ENCODE measurements at regions not wholly inside any gene's neighbourhood (a gene's known extent, or its start where the extent isn't known, plus 50 kb on each side); places are given as distances from the start of the nearest gene placed in this dataset.

DNA sequence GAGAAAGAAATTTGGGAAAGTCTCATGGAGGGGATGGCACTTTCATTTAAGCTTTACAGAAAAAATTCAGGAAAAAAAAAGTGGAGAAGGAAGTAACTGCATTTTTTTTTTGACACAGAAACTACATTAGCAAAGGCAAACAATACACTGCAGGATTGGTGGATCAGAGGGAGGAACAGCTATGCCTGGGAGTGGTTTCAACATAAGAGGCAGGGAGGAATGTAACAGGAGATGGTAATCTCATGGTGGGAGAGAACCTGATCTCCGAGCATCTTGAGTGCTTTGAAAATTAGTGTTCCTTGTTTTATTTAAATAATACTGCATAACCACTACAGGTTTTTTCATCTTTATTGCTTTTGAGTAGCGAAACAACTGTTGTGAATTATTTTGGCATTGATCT lies 249.4 kb downstream of the FAM170A start:
- dilution Hi-C loops (cut with HindIII; ENCODE audit: low sequenced_read_pairs, unreplicated experiment) (no loop called here), in situ Hi-C loops (cut with MboI; ENCODE audit: low sequenced_read_pairs) (no loop called here), intact Hi-C loops (cut with micrococcal nuclease) (no loop called here)
- H2AFZ ChIP-seq (replicated peaks; ENCODE audit: low read length, poor library complexity): no peak overlapping the region
- H3K27ac ChIP-seq (ENCODE audit: insufficient read depth, low read length): no peak overlapping the region
- H3K23ac ChIP-seq (ENCODE audit: low read depth, low read length): no peak overlapping the region
- no peak overlapping the region for H4K8ac ChIP-seq (ENCODE audit: low read depth in 2 of 2, low read length in 2 of 2)
- no peak overlapping the region for H3K9ac ChIP-seq (ENCODE audit: low read depth, low read length)
- H3K18ac ChIP-seq (ENCODE audit: low read depth, low read length): no peak overlapping the region
- no peaks in the 10 kb centered on the region for H4K20me1 ChIP-seq (ENCODE audit: insufficient read depth, low read length)
- H3K56ac ChIP-seq (ENCODE audit: extremely low read depth, insufficient read depth, low read length): no peak overlapping the region
- no TSS peak for BruUV-seq (replicated peaks)
- no peak overlapping the region for H4K91ac ChIP-seq (ENCODE audit: insufficient read depth, low read depth, low read length)
- H3K79me1 ChIP-seq (ENCODE audit: low read depth in 1 of 2, low read length in 2 of 2): no peaks in the 10 kb centered on the region
- no peaks in the 10 kb centered on the region for H3K9me3 ChIP-seq (ENCODE audit: control insufficient read depth, insufficient read depth, low read length)
- H2BK20ac ChIP-seq (ENCODE audit: low read depth, low read length): no peak overlapping the region
- no peak overlapping the region for H2BK5ac ChIP-seq (ENCODE audit: low read depth, low read length, poor library complexity, severe bottlenecking)
- H3K36me3 ChIP-seq (ENCODE audit: control insufficient read depth, insufficient read depth, low read length): no peaks in the 10 kb centered on the region
- H2BK120ac ChIP-seq (ENCODE audit: low read depth, low read length): no peak overlapping the region
- H3K9me1 ChIP-seq (ENCODE audit: insufficient read depth, low read length): no peaks in the 10 kb centered on the region
- no CpG with 5 or more reads among the region's 2 CpGs for WGBS, 2 experiments (ENCODE audit: extremely low coverage in 2 of 2, insufficient read length in 1 of 2)
- H3K4me3 ChIP-seq (ENCODE audit: insufficient read depth, low read depth, low read length): no peak overlapping the region
- TF ChIP-seq CEBPB (IDR thresholded peaks at IDR 0.05; ENCODE audit: low read depth, low read length) (no peak), SMC3 (IDR thresholded peaks at IDR 0.05; ENCODE audit: low read depth, low read length) (no peak), RFX5 (IDR thresholded peaks at IDR 0.05; ENCODE audit: low read depth, low read length) (no peak), FOS (IDR thresholded peaks at IDR 0.05; ENCODE audit: low read depth, low read length) (no peak), MAFK (IDR thresholded peaks at IDR 0.05; ENCODE audit: low read depth, low read length) (no peak), RCOR1 (IDR thresholded peaks at IDR 0.05; ENCODE audit: insufficient replicate concordance, low read length) (no peak), NFE2L2 (IDR thresholded peaks at IDR 0.05; ENCODE audit: low read depth, low read length) (no peak), POLR2A (IDR thresholded peaks at IDR 0.05; ENCODE audit: low read depth, low read length) (no peak), MXI1 (IDR thresholded peaks at IDR 0.05; ENCODE audit: borderline replicate concordance, low read depth, low read length) (no peak), BHLHE40 (IDR thresholded peaks at IDR 0.05; ENCODE audit: low read depth, low read length) (no peak), CHD1 (IDR thresholded peaks at IDR 0.05; ENCODE audit: low read depth, low read length) (no peak), RAD21 (IDR thresholded peaks at IDR 0.05; ENCODE audit: low read length) (no peak), MAZ (IDR thresholded peaks at IDR 0.05; ENCODE audit: borderline replicate concordance, low read depth, low read length) (no peak)
- TF ChIP-seq, protein P1, sequence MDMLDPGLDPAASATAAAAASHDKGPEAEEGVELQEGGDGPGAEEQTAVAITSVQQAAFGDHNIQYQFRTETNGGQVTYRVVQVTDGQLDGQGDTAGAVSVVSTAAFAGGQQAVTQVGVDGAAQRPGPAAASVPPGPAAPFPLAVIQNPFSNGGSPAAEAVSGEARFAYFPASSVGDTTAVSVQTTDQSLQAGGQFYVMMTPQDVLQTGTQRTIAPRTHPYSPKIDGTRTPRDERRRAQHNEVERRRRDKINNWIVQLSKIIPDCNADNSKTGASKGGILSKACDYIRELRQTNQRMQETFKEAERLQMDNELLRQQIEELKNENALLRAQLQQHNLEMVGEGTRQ (IDR thresholded peaks at IDR 0.05; ENCODE audit: low read depth, low read length): no peak
- TF ChIP-seq, protein P2, sequence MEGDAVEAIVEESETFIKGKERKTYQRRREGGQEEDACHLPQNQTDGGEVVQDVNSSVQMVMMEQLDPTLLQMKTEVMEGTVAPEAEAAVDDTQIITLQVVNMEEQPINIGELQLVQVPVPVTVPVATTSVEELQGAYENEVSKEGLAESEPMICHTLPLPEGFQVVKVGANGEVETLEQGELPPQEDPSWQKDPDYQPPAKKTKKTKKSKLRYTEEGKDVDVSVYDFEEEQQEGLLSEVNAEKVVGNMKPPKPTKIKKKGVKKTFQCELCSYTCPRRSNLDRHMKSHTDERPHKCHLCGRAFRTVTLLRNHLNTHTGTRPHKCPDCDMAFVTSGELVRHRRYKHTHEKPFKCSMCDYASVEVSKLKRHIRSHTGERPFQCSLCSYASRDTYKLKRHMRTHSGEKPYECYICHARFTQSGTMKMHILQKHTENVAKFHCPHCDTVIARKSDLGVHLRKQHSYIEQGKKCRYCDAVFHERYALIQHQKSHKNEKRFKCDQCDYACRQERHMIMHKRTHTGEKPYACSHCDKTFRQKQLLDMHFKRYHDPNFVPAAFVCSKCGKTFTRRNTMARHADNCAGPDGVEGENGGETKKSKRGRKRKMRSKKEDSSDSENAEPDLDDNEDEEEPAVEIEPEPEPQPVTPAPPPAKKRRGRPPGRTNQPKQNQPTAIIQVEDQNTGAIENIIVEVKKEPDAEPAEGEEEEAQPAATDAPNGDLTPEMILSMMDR (conservative IDR thresholded peaks at IDR 0.05; ENCODE audit: low read depth, low read length): no peak
- TF ChIP-seq, protein P3, sequence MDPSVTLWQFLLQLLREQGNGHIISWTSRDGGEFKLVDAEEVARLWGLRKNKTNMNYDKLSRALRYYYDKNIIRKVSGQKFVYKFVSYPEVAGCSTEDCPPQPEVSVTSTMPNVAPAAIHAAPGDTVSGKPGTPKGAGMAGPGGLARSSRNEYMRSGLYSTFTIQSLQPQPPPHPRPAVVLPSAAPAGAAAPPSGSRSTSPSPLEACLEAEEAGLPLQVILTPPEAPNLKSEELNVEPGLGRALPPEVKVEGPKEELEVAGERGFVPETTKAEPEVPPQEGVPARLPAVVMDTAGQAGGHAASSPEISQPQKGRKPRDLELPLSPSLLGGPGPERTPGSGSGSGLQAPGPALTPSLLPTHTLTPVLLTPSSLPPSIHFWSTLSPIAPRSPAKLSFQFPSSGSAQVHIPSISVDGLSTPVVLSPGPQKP (IDR thresholded peaks at IDR 0.05; ENCODE audit: borderline replicate concordance, low read depth, low read length): no peak
- no peak overlapping the region for H3K4me2 ChIP-seq (ENCODE audit: low read depth, low read length)
- no peak overlapping the region for H2AK9ac ChIP-seq (replicated peaks; ENCODE audit: low read depth, low read length, poor library complexity)
- no peak overlapping the region for H2AK5ac ChIP-seq (ENCODE audit: low read depth, low read length)
- ChIA-PET CTCF (interaction anchor here (0.6 kb wide), 1 partner anchor 1920 kb away, joined by 3 read pairs; no protein-coding TSS in a partner anchor), POLR2A (ENCODE audit: unreplicated experiment) (no interaction called here)
- H3K14ac ChIP-seq (replicated peaks; ENCODE audit: low read depth, low read length): no peak overlapping the region
- no peak overlapping the region for H2BK15ac ChIP-seq (ENCODE audit: low read depth, low read length)
- no peaks in the 10 kb centered on the region for H3K27me3 ChIP-seq (ENCODE audit: control insufficient read depth, insufficient read depth, low read length)
- no peaks in the 10 kb centered on the region for H3K4me1 ChIP-seq (ENCODE audit: control insufficient read depth, insufficient read depth, low read length)
- H3K4ac ChIP-seq (ENCODE audit: low read depth, low read length): no peak overlapping the region
- no peak overlapping the region for H4K5ac ChIP-seq (ENCODE audit: low read depth, low read length)
- DNase-seq (no peak), ATAC-seq (ENCODE audit: low read depth) (no peak)
